ENCODE measurements at regions not wholly inside any gene's neighbourhood (a gene's known extent, or its start where the extent isn't known, plus 50 kb on each side); places are given as distances from the start of the nearest gene placed in this dataset.
"Not testable (repeated sequence)": the region's sequence is repeated elsewhere in the genome, so short reads cannot be mapped to it uniquely, and the experiment has no call there.

GRCh38 chrX:123801901-123802300 is 58.0 kb upstream of the XIAP start:
- TF ChIP-seq EZH2phosphoT487 (IDR thresholded peaks at IDR 0.05) (no peak), CTCF (IDR thresholded peaks at IDR 0.05) (no peak), EZH2 (IDR thresholded peaks at IDR 0.05) (no peak)
- H3K36me3 Mint-ChIP-seq = no peaks in the 10 kb centered on the region
- no peaks in the 10 kb centered on the region for H3K9me3 Mint-ChIP-seq

GRCh38 chrX:123803331-123803983 is 56.4 kb upstream of the XIAP start:
- Histone ChIP-seq H4K20me1 (ENCODE audit: low read depth) (no peaks in the 10 kb centered on the region), H3K9me3 (ENCODE audit: low read depth) (no peaks in the 10 kb centered on the region), H3K27ac (no peak overlapping the region), H3K79me2 (ENCODE audit: low read depth) (no peaks in the 10 kb centered on the region), H3F3A (ENCODE audit: low read depth) (no peaks in the 10 kb centered on the region), H3K9ac (no peak overlapping the region), H3K27me3 (no peaks in the 10 kb centered on the region), H3K4me2 (no peak overlapping the region), H3K4me3 (no peak overlapping the region), H3K4me1 (no peaks in the 10 kb centered on the region), H3K36me3 (no peaks in the 10 kb centered on the region), H2AFZ (replicated peaks) (no peak overlapping the region)
- no peaks in the 10 kb centered on the region for H3K9me3 Mint-ChIP-seq
- no peaks in the 10 kb centered on the region for H3K27me3 Mint-ChIP-seq (ENCODE audit: insufficient read depth, low read depth)
- no peak overlapping the region for H3K27ac Mint-ChIP-seq
- no peaks in the 10 kb centered on the region for H3K36me3 Mint-ChIP-seq
- no peak overlapping the region for H3K4me3 Mint-ChIP-seq
- no peak for TF ChIP-seq EZH2 (IDR thresholded peaks at IDR 0.05)
- no peak for TF ChIP-seq CTCF (IDR thresholded peaks at IDR 0.05)
- TF ChIP-seq EZH2phosphoT487 (IDR thresholded peaks at IDR 0.05) = no peak
- no peak for DNase-seq (ENCODE audit: low spot score)
- peaks cover 5% of the 10 kb centered on the region for H3K4me1 Mint-ChIP-seq

More at GRCh38 chrX:123801901-123802300, 58.0 kb upstream of the XIAP start:
- no peak for DNase-seq (ENCODE audit: low spot score)
- Mint-ChIP-seq H3K27ac (peak overlapping the region; percentile 9), H3K27me3 (ENCODE audit: insufficient read depth, low read depth) (no peaks in the 10 kb centered on the region), H3K4me3 (no peak overlapping the region), H3K4me1 (peaks cover 5% of the 10 kb centered on the region)
- H3K27me3 ChIP-seq = no peaks in the 10 kb centered on the region
- H3F3A ChIP-seq (ENCODE audit: low read depth) = no peaks in the 10 kb centered on the region
- no peak overlapping the region for H3K27ac ChIP-seq
- H3K36me3 ChIP-seq = no peaks in the 10 kb centered on the region
- H3K79me2 ChIP-seq (ENCODE audit: low read depth) = no peaks in the 10 kb centered on the region
- no peak overlapping the region for H3K4me3 ChIP-seq
- no peak overlapping the region for H3K9ac ChIP-seq
- no peaks in the 10 kb centered on the region for H4K20me1 ChIP-seq (ENCODE audit: low read depth)
- H3K4me1 ChIP-seq = no peaks in the 10 kb centered on the region
- no peak overlapping the region for H2AFZ ChIP-seq (replicated peaks)
- H3K4me2 ChIP-seq = no peak overlapping the region
- no peaks in the 10 kb centered on the region for H3K9me3 ChIP-seq (ENCODE audit: low read depth)

- not testable (repeated sequence) for H3K27ac Mint-ChIP-seq; H3F3A ChIP-seq (ENCODE audit: low read depth); H4K20me1 ChIP-seq (ENCODE audit: low read depth); H3K4me1 Mint-ChIP-seq; H3K4me3 Mint-ChIP-seq; H3K9ac ChIP-seq; H3K36me3 ChIP-seq; H3K4me1 ChIP-seq; H3K9me3 Mint-ChIP-seq; H3K9me3 ChIP-seq (ENCODE audit: low read depth); H3K27me3 ChIP-seq; H3K27me3 Mint-ChIP-seq (ENCODE audit: insufficient read depth, low read depth); H3K4me2 ChIP-seq; H2AFZ ChIP-seq (replicated peaks); H3K27ac ChIP-seq; H3K4me3 ChIP-seq; DNase-seq (ENCODE audit: low spot score); H3K36me3 Mint-ChIP-seq; H3K79me2 ChIP-seq (ENCODE audit: low read depth)
Measured at GRCh38 chrX:123803984-123804365, 55.9 kb upstream of the XIAP start.

- Mint-ChIP-seq H3K27me3 (ENCODE audit: insufficient read depth, low read depth) (no peaks in the 10 kb centered on the region), H3K36me3 (no peaks in the 10 kb centered on the region), H3K4me3 (no peak overlapping the region), H3K9me3 (peaks cover 4% of the 10 kb centered on the region), H3K27ac (no peak overlapping the region), H3K4me1 (peaks cover 5% of the 10 kb centered on the region)
- H3K27ac ChIP-seq = no peak overlapping the region
- no peaks in the 10 kb centered on the region for H3F3A ChIP-seq (ENCODE audit: low read depth)
- H3K9me3 ChIP-seq (ENCODE audit: low read depth) = no peaks in the 10 kb centered on the region
- H3K36me3 ChIP-seq = no peaks in the 10 kb centered on the region
- H3K4me2 ChIP-seq = no peak overlapping the region
- no peaks in the 10 kb centered on the region for H3K27me3 ChIP-seq
- no peaks in the 10 kb centered on the region for H3K4me1 ChIP-seq
- TF ChIP-seq EZH2phosphoT487 (IDR thresholded peaks at IDR 0.05) = no peak
- H3K9ac ChIP-seq = no peak overlapping the region
- H3K4me3 ChIP-seq = no peak overlapping the region
- no peaks in the 10 kb centered on the region for H4K20me1 ChIP-seq (ENCODE audit: low read depth)
- DNase-seq (ENCODE audit: low spot score) = no peak
- no peaks in the 10 kb centered on the region for H3K79me2 ChIP-seq (ENCODE audit: low read depth)
- no peak overlapping the region for H2AFZ ChIP-seq (replicated peaks)
Measured at GRCh38 chrX:123807835-123808416, 51.9 kb upstream of the XIAP start.
